K562 (cell line): ENCODE measurements at regions not wholly inside any gene's neighbourhood (a gene's known extent, or its start where the extent isn't known, plus 50 kb on each side); places are given as distances from the start of the nearest gene placed in this dataset.

Experiments
- CTCF ChIP-seq, 3 experiments: IDR thresholded peaks in 2 of 3; conservative IDR thresholded peaks in 1 of 3; 2 replicates each; pipeline ENCODE4 v1.5.1; 2011 to 2012; ENCODE audit warnings: low read length in 3 of 3, mild to moderate bottlenecking in 3 of 3, control low read depth in 2 of 3, improper control_type of control experiment in 1 of 3, inconsistent platforms in 1 of 3, low read depth in 1 of 3, mixed read lengths in 1 of 3, moderate library complexity in 1 of 3; ENCODE audit not compliant: insufficient read depth in 2 of 3
- EGR1 ChIP-seq: fragments of 450-650 bp; conservative IDR thresholded peaks from 2 replicates; pipeline ENCODE4 v1.6.1; 2017; ENCODE audit warnings: mild to moderate bottlenecking
- EZH2 ChIP-seq: IDR thresholded peaks from 2 replicates; pipeline ENCODE4 v1.6.1; 2012; ENCODE audit warnings: low read depth, mild to moderate bottlenecking, inconsistent platforms, low read length, borderline replicate concordance
- FOSL1 ChIP-seq: fragments of 200-800 bp; sonication (Bioruptor generic); conservative IDR thresholded peaks from 2 replicates; pipeline ENCODE4 v1.6.1; 2016; ENCODE audit warnings: missing genetic modification characterization, missing compliant biosample characterization
- FOXK1 ChIP-seq: sonication (generic); formaldehyde crosslinking; IDR thresholded peaks from 2 replicates; pipeline ENCODE4 v1.8.0; 2022; ENCODE audit warnings: missing genetic modification reagents, mild to moderate bottlenecking, borderline replicate concordance
- FOXP1 ChIP-seq: sonication (generic); formaldehyde crosslinking; IDR thresholded peaks from 2 replicates; pipeline ENCODE4 v1.8.0; 2022; ENCODE audit warnings: mild to moderate bottlenecking, missing genetic modification reagents
- HDAC1 ChIP-seq, 2 experiments: fragments of 450-650 bp; IDR thresholded peaks; 2 replicates each; pipeline ENCODE4 v1.6.1; 2016 to 2017; ENCODE audit warnings: inconsistent platforms in 1 of 2, mild to moderate bottlenecking in 1 of 2, moderate library complexity in 1 of 2
- MAX ChIP-seq: sonication (generic); formaldehyde crosslinking; IDR thresholded peaks from 2 replicates; pipeline ENCODE4 v1.9.0; 2022; ENCODE audit warnings: mild to moderate bottlenecking, missing genetic modification reagents
- MCM7 ChIP-seq, 2 experiments: fragments of 450-650 bp; IDR thresholded peaks; 2 replicates each; pipeline ENCODE4 v1.6.1; 2016 to 2018
- REST ChIP-seq, 2 experiments: fragments of 450-650 bp; formaldehyde crosslinking in 1 of 2; IDR thresholded peaks; 2 replicates each; pipeline versions ENCODE4 v1.4.0 to v1.6.1; 2014 to 2020; ENCODE audit warnings: mild to moderate bottlenecking in 2 of 2, borderline replicate concordance in 1 of 2, low read depth in 1 of 2
- SREBF1 ChIP-seq: fragments of 150-350 bp; IDR thresholded peaks from 2 replicates; pipeline ENCODE4 v1.6.1; 2014; ENCODE audit warnings: antibody characterized with exemption, low read depth, low read length, borderline replicate concordance
- ZBTB8A ChIP-seq: fragments of 450-650 bp; IDR thresholded peaks from 2 replicates; pipeline ENCODE4 v1.6.1; 2018; ENCODE audit warnings: mild to moderate bottlenecking, moderate library complexity; ENCODE audit not compliant: partially characterized antibody
- ZNF318 ChIP-seq, 2 experiments: fragments of 450-650 bp; IDR thresholded peaks; 2 replicates each; pipeline ENCODE4 v1.6.1; 2016; ENCODE audit warnings: mild to moderate bottlenecking in 2 of 2, borderline replicate concordance in 1 of 2, low read depth in 1 of 2, moderate library complexity in 1 of 2
- ZNF449 ChIP-seq: fragments of 250-450 bp; sonication (Bioruptor Pico); IDR thresholded peaks from 2 replicates; pipeline ENCODE4 v1.8.0; 2022; ENCODE audit warnings: moderate library complexity, mild to moderate bottlenecking, inconsistent platforms

- TF ChIP-seq FOXK1 (no peak), ZNF318 (IDR thresholded peaks at IDR 0.05; ENCODE audit: borderline replicate concordance in 1 of 2, low read depth in 1 of 2) (no peak), MAX (CRISPR knock-in tag) (no peak), EGR1 (no peak), REST (IDR thresholded peaks at IDR 0.05; ENCODE audit: borderline replicate concordance) (no peak), REST (CRISPR knock-in tag; IDR thresholded peaks at IDR 0.05; ENCODE audit: low read depth) (no peak), EZH2 (no peak), ZNF449 (no peak), ZBTB8A (no peak), HDAC1 (IDR thresholded peaks at IDR 0.05) (no peak), CTCF (IDR thresholded peaks at IDR 0.05 in 2 of 3, conservative IDR thresholded peaks at IDR 0.05 in 1 of 3; ENCODE audit: insufficient read depth in 2 of 3, low read depth in 1 of 3, low read length in 3 of 3) (no peak), SREBF1 (no peak), FOXP1 (CRISPR knock-in tag) (no peak), MCM7 (IDR thresholded peaks at IDR 0.05) (no peak), FOSL1 (no peak)
These were observed 547.6 kb downstream of the GABRG1 start for GRCh38 chr4:45576275-45576674.
